ENCODE measurements at regions not wholly inside any gene's neighbourhood (a gene's known extent, or its start where the extent isn't known, plus 50 kb on each side); places are given as distances from the start of the nearest gene placed in this dataset.

DNA sequence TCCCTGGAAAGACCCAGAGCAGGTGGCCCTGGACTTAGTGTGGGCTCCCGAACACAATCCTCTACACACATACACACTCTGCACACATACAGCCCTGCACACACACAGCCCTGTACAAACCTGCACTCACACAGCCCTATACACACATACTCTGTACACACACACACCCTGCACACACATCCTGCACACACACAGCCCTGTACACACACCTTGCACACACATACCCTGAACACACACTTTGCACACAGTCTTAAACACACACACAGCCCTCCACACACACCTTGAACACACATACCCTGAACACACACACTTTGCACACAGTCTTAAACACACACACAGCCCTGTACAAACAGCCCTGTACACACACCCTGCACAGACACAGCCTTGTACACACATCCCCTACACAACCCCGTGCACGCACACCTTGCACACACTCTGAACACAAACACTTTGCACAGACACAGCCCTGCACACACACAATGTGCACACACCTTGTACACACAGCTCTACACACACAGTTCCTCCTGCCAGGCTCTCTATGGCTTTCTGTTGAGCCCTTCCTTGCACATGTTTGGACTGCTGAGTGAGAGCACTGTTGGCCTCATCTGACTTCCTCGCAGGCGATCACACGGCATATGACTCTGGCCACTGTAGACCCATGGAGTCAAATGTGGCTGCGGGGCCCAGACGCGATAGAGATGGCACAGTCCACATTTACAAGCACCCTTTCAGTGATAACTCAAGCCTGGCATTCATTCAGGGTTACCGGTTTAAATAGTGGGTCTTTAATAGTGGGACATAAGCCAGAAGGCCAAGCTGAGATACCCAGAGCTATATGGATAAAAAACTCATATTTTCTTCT is 245.7 kb upstream of the IRX1 start:
- no peaks in the 10 kb centered on the region for H3K9me3 ChIP-seq
- no peaks in the 10 kb centered on the region for H3K36me3 ChIP-seq (replicated peaks in 1 of 2; ENCODE audit: insufficient read depth in 1 of 2, low read depth in 2 of 2)
- no peak for TF ChIP-seq POLR2A (IDR thresholded peaks at IDR 0.05)
- TF ChIP-seq, protein P1, sequence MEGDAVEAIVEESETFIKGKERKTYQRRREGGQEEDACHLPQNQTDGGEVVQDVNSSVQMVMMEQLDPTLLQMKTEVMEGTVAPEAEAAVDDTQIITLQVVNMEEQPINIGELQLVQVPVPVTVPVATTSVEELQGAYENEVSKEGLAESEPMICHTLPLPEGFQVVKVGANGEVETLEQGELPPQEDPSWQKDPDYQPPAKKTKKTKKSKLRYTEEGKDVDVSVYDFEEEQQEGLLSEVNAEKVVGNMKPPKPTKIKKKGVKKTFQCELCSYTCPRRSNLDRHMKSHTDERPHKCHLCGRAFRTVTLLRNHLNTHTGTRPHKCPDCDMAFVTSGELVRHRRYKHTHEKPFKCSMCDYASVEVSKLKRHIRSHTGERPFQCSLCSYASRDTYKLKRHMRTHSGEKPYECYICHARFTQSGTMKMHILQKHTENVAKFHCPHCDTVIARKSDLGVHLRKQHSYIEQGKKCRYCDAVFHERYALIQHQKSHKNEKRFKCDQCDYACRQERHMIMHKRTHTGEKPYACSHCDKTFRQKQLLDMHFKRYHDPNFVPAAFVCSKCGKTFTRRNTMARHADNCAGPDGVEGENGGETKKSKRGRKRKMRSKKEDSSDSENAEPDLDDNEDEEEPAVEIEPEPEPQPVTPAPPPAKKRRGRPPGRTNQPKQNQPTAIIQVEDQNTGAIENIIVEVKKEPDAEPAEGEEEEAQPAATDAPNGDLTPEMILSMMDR (IDR thresholded peaks at IDR 0.05), result no peak
- H3K27ac ChIP-seq, result no peak overlapping the region
- ATAC-seq (no peak), DNase-seq (no peak)
- 87 to 89% methylated on average over 10 of the region's 10 CpGs for WGBS, 2 donors
- intact Hi-C loops (cut with DNase I), result no loop called here
- H3K4me1 ChIP-seq, result no peaks in the 10 kb centered on the region
- H3K27me3 ChIP-seq, result no peaks in the 10 kb centered on the region
- no peak overlapping the region for H3K4me3 ChIP-seq

DNA sequence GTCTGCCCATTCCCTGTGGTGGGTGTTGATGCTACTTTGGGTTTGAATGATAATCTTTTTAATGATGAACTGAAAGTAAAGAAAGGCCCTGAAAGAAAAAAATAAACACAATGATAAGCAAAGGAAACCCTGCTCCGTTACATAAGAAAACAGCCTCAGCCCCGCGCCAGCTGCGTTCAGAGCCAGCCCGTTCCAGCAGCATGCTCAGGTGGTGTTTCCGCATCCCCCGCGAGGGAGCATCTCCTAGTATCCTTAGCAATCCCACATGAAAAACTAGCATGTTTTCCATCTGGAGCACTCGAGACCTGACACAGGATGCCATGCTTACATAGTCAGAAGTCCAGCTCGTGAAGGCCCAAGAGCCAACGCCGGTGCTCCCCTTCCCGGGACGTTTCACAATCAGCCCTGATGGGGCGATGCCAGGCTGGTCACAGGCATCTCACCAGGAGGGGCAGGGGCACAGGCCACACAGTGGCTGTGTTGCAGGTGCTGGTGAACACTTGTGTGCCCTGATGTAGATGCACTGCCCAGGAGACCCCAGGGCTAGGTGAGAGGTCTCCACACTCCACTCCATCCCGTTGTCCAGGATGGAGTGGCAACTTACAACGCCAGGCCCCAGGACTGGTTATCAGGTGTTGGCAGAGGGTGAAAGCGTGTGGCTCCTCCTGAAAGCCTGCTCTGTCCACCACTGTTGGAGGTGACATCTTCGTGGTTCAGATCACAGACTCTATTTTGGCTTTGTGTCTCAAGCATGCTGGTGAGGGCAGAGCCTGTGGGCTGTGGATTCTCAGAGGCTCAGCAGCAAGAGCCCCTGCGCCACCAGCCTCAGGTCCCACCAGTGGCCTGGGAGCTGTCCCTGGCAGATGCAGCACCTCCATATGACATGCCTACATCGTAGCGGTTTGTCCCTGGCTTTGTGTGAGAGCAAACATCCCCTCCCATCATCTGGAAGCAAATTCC is 246.8 kb upstream of the IRX1 start:
- H3K27ac ChIP-seq, result no peak overlapping the region
- no peaks in the 10 kb centered on the region for H3K36me3 ChIP-seq (replicated peaks in 1 of 2; ENCODE audit: insufficient read depth in 1 of 2, low read depth in 2 of 2)
- ATAC-seq (no peak), DNase-seq (no peak)
- no peaks in the 10 kb centered on the region for H3K4me1 ChIP-seq
- WGBS, 2 donors, result 73 to 78% methylated on average over 19 to 22 of the region's 22 CpGs
- no peaks in the 10 kb centered on the region for H3K27me3 ChIP-seq
- intact Hi-C loops (cut with DNase I), result no loop called here
- TF ChIP-seq POLR2A (IDR thresholded peaks at IDR 0.05), result no peak
- TF ChIP-seq, protein P1 (IDR thresholded peaks at IDR 0.05), result no peak
- H3K9me3 ChIP-seq, result no peaks in the 10 kb centered on the region
- no peak overlapping the region for H3K4me3 ChIP-seq

DNA sequence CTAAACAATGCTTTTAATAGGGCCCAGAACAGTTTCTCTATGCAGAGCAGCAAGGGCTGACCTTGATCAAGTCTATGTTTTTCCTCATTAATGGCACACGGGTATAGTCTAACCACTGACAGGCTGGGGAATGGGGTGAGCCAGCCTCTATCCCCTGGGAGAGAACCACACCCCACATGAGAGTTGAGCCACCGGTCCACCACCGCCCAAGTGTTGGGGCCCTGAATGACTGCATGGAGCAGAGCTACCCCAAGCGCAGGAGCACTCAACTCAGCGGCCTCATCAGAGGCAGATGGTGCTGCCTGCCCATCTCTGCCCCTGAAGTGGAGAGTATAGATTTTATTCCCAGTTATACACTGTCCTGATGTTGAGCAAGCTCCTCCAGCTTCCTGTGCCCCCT is 247.9 kb upstream of the IRX1 start:
- 78 to 83% methylated on average over 4 to 5 of the region's 5 CpGs for WGBS, 2 donors
- Histone ChIP-seq H3K4me3 (no peak overlapping the region), H3K27me3 (no peaks in the 10 kb centered on the region), H3K9me3 (no peaks in the 10 kb centered on the region), H3K4me1 (no peaks in the 10 kb centered on the region), H3K36me3 (replicated peaks in 1 of 2; ENCODE audit: insufficient read depth in 1 of 2, low read depth in 2 of 2) (no peaks in the 10 kb centered on the region), H3K27ac (no peak overlapping the region)
- intact Hi-C loops (cut with DNase I), result no loop called here
- TF ChIP-seq, protein P1 (IDR thresholded peaks at IDR 0.05), result no peak
- no peak for TF ChIP-seq POLR2A (IDR thresholded peaks at IDR 0.05)
- DNase-seq, result no peak
- ATAC-seq, result no peak

DNA sequence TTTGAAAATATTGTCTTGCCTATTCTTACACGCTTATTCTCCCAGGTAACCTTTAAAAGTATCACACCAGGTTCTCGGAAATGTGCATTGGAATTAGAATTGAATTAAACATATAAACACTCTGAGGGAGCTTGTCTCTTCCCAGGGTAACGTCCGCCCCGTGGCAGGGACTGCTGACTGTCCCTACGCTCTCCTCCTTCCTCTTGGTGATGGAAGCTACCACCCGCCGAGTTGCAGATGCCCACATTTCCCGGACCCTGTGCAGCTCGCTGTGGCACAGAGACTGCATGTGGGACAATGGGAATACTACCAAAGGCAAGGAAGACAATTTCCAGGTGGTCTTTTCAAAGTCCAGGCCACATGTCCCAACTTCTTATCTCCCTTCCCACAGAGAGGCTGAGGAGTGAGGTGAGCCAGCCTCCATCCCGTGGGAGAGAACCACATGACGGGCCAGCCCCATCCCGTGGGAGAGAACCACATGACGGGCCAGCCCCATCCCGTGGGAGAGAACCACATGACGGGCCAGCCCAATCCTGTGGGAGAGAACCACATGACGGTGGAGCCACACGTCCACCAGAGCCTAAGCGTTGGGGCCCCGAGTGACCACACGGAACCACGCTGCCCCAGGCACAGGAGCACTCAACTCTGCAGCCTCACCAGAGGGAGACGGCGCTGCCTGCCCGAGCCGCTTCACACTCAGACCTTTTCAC is 249.4 kb upstream of the IRX1 start:
- intact Hi-C loops (cut with DNase I), result no loop called here
- no peaks in the 10 kb centered on the region for H3K4me1 ChIP-seq
- DNase-seq, result no peak
- WGBS, 2 donors, result 69 to 73% methylated on average over 25 to 26 of the region's 26 CpGs
- no peaks in the 10 kb centered on the region for H3K9me3 ChIP-seq
- H3K4me3 ChIP-seq, result no peak overlapping the region
- no peak overlapping the region for H3K27ac ChIP-seq
- TF ChIP-seq, protein P1 (IDR thresholded peaks at IDR 0.05), result no peak
- TF ChIP-seq POLR2A (IDR thresholded peaks at IDR 0.05), result no peak
- H3K36me3 ChIP-seq (replicated peaks in 1 of 2; ENCODE audit: insufficient read depth in 1 of 2, low read depth in 2 of 2), result no peaks in the 10 kb centered on the region
- no peak for ATAC-seq
- H3K27me3 ChIP-seq, result no peaks in the 10 kb centered on the region

Measured in body of pancreas (tissue), 4 donors.